ENCODE measurements at regions not wholly inside any gene's neighbourhood (a gene's known extent, or its start where the extent isn't known, plus 50 kb on each side); places are given as distances from the start of the nearest gene placed in this dataset.

- no peak for DNase-seq (ENCODE audit: low spot score)
These were observed 471.8 kb downstream of the LIG4 start for GRCh38 chr13:107743526-107743925.

DNA sequence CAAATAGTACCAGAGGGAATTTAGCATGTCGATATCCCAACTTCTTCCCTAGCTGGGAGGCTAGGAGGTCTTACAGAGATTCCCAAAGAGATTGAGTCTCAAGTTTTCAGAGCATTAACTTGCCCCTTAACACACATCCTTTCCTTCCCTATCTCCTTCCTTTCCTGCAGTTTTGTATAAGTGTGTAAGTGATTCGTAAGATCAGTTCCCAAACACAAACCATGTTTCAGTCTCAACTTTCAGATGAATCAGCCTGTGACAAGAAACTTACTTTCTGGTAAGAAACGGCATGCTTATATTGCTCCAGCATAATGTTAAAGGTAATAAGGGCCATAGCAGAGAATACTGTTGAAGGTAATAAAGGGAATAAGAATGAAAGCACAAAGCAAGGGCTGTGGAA lies 472.2 kb downstream of the LIG4 start:
- no peak for DNase-seq (ENCODE audit: low spot score)

DNA sequence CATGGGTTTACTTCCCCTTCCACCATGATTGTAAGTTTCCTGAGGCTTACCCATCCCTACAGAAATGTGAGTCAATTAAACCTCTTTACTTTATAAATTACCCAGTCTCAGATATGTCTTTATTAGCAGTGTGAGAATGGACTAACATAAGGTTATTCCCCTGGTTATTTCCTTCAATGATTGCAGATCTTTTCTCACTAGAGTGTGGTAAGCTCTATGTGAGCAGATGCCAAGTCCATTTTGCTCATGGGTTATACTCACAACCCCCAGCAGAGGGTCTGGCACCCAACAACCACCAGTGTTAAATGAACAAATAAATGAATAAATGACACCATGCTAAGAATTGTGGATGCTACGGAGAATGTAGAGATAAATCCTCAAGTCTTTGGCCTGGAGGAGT lies 472.8 kb downstream of the LIG4 start:
- no peak for DNase-seq (ENCODE audit: low spot score)

GRCh38 chr13:107738004-107738403 lies 477.3 kb downstream of the LIG4 start:
- DNase-seq (ENCODE audit: low spot score) = no peak

DNA sequence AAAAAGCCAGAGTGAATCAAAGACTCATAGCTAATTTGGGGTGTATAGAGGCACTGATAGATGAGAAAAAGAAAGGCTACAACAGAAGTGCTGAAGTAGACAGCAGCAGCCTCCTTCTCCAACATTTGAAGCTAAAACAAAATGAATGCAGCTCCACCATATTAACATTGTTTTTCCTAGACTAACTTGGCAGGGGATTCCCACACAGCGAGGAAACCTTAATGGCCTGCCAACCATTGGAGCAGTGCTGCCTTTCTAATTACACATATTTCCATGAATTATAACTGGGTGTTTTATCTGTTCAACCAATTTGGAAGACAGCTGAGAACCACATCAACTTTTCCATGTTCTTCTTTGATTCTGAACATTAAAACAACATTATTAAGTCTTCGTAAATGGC lies 478.6 kb downstream of the LIG4 start:
- no peak for DNase-seq (ENCODE audit: low spot score)

DNA sequence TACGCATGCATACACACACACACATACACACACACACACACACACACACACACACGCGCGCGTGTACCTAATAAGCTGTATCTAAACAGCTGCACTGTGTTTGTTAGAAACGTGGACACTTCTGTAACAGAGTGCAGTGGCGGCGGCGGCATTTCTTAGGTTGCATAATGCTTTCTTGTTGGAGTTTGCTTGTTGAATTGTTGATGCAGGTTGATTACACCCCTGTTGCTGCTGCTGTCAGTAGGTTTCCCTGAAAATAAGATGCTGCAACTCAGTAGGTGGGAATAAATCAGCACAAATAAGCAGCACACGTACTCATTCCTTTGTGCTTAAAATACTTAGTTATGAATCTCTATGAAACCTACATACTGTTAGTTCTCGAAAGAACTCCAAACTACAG lies 479.2 kb downstream of the LIG4 start:
- DNase-seq (ENCODE audit: low spot score) = no peak

- DNase-seq (ENCODE audit: low spot score) = no peak
These were observed 480.3 kb downstream of the LIG4 start for GRCh38 chr13:107734891-107735625.

GRCh38 chr13:107733276-107733675 lies 482.1 kb downstream of the LIG4 start:
- DNase-seq (ENCODE audit: low spot score) = no peak

GRCh38 chr13:107730813-107731212 lies 484.5 kb downstream of the LIG4 start:
- no peak for DNase-seq (ENCODE audit: low spot score)

- no peak for DNase-seq (ENCODE audit: low spot score)
These were observed 494.0 kb downstream of the LIG4 start for GRCh38 chr13:107721125-107721869.

GRCh38 chr13:107716741-107717140 lies 498.6 kb downstream of the LIG4 start:
- DNase-seq (ENCODE audit: low spot score) = no peak

DNA sequence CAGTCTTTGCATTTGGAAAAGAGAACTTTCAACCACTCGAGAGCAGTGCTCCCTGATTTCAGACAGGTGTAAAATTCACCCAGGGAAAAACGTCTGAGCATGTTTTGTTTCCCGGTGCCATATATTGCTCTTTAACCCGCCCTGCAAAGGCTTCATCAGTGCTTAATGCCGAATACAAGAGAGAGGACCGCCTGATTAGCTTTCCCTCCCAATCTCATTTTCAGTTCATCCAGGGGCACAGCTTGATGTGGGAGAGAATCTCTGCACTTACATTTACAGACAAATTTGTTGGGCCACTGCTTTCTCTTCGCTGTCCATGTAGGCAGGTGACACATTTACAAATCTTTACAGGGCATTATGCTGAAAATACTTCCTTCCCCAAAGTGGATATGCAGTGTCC lies 499.1 kb downstream of the LIG4 start:
- DNase-seq (ENCODE audit: low spot score) = no peak

DNA sequence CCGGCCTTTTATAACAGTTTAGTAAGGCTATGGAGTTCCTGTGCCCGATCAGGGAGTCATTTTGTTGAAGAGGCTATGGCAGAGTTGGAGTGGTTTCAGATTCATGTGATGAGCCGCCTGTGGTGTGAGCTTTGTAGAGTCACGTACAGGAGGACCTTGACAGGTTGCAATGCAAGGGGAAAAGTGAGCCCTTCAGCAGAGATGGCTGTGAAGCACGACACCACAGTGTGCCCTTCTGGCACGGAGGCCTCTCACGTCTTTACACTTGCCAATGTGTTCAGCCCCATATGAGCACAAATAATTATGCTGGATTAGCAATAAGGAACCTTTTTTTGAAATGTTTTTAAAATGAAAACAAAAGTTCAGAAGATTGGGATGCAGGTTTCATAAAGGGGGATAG lies 499.8 kb downstream of the LIG4 start:
- DNase-seq (ENCODE audit: low spot score) = no peak

GRCh38 chr13:107713314-107713713 lies 502.0 kb downstream of the LIG4 start:
- DNase-seq (ENCODE audit: low spot score) = no peak

- no peak for DNase-seq (ENCODE audit: low spot score)
These were observed 503.0 kb downstream of the LIG4 start for GRCh38 chr13:107712145-107712860.

DNA sequence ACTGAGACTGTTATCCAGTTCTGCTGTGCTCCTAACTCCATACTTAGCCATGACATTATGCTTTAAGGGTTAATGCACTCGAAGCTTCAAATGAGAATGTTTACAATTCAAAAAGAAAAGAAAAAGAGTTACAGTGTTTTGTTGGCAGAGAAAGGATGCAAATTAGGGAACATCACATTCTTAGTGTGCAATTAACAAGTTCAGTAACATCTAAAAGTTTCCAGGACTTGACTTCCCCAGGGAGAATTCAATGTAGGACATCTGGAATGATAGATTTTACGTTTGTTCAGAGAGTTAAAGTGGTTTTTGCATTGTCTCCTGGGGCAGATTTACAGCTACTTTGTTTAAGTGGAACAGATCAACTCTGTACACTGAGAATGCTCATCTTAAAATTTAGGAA lies 525.2 kb downstream of the LIG4 start:
- no peak for DNase-seq (ENCODE audit: low spot score)

- DNase-seq (ENCODE audit: low spot score) = no peak
These were observed 529.5 kb downstream of the LIG4 start for GRCh38 chr13:107685876-107686275.

DNA sequence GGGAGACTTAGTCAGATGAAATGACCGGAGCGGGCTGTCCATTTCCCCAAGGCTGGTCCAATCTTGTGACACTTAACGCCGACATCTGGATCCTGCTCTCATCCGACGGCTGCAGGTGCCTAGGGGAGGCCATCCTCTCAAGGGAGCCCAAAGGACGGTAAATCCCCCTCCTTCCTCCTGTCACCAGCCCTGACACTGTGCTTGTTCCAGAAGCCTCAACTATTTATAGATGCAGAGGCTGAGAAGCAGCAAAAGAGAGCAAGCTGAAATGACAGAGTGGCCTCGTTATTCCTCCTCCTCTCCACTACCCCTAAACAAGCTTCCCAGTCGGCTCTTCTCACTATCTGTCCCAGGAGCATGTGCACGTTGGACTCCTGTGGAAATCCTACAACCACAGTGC lies 533.7 kb downstream of the LIG4 start:
- DNase-seq (ENCODE audit: low spot score) = no peak

- no peak for DNase-seq (ENCODE audit: low spot score)
These were observed 535.2 kb downstream of the LIG4 start for GRCh38 chr13:107680115-107680514.

DNA sequence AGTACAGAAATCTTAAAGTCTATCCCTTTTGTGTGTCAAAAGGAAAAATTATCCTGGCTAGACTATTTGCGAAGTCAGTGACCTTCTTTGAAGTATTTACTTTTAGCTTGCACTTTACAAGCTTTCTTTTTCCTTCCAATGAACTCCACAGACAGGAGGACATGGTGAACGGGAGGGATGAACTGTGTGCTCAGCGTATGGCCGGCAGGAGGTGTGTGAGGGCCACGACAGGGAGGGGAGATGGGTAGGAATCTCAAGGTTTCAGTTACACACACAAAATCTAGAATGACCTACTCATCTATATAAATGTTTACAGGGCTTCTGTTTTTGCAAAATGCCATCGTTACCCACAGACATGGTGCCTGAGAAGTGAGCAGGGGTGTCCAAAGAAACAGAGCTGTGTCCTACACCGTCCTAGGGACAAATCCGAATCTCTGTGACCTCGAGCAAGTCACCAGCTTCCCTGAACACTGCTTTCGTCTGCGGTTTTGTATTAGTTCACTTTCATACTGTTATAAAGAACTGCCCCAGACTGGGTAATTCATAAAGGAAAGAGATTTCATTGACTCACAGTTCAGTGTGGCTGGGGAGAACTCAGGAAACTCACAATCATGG lies 537.2 kb downstream of the LIG4 start:
- no peak for DNase-seq (ENCODE audit: low spot score)

DNA sequence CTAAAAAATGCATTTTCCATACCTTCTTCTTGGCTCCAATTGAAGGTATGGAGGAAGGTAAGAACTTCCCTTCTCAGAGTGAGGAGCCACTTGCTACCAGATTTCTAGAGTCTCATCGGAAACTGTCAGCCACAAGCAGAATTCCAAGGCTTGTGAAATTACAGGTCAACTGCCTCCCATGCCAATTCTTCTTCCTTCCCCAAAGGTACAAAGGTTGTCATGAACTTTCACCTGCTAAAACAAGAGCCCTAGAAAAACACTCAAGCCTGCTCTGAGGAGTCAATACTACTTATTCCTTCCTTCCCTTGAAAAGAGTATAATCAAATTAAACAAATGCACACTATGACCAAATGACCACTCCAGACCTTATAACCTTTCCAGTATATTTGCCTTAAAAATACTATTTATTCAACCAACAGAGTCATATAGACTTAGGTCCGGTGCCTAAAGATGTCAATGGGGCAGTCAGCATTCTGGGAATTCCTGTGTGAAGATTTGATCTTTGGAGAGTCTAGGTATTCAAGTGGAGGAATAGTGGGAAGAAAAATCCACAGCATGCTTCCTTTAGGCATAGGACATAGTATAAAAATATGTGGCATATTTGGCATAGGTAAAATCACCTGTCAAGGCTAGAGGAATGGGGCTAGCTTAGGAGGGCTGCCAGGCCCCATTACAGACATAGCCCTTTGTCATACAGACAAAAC lies 539.3 kb downstream of the LIG4 start:
- DNase-seq (ENCODE audit: low spot score) = no peak

DNA sequence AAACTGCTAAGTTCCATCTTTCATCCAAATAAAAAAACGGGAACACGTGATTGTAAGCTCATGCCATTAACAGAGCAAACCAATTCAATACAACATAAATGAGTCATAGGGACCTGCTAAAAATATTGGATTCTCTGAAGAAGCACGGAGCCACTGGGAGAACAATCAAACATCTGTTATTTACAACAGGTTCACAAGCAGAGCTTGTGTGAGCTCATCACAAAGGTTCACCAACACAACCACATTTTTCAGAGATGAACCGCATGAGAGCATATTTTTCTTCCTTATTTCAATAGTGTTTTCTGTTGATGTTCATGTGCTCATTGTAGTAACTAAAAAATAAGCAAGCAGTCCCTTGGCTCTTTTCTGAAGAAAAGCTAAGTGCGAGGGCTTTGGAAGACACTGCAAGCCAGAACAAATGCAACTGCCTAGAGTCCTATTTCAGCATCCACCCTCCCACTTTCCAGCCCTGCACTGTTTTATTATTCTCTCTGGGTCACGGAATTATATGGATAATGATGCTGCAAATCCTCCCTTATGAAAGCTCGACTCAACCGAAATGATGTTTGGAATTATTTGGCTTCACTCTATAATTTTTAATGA lies 545.8 kb downstream of the LIG4 start:
- DNase-seq (ENCODE audit: low spot score) = no peak
